Non-pigmented ciliary epithelial cell (primary cell): ENCODE measurements at regions not wholly inside any gene's neighbourhood (a gene's known extent, or its start where the extent isn't known, plus 50 kb on each side); places are given as distances from the start of the nearest gene placed in this dataset.

Experiments
- DNase-seq: peaks from one replicate; pipeline ENCODE4 v3.0.0-alpha.2; 2010; ENCODE audit warnings: low read depth

DNA sequence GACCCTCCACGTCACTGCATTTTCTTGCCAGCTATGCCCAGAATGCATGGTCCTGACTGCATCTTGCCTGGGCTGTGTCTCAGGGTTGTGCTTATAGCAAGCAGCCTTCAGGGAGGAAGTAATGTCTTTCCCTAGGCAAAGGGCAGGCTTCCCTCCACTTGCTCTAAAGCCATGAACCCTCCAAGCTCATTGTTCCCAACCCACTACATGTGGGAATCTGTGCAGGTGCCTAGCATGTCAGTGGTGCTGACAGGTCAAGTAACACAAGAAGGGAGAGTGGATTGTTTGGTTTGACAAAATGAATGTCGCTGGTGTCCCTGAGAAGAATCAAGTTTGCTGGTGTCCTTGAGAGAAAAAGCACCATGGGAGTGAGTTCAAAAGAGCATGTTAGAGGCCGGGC lies 53.9 kb upstream of the UCN3 start:
- DNase-seq, result no peak

DNA sequence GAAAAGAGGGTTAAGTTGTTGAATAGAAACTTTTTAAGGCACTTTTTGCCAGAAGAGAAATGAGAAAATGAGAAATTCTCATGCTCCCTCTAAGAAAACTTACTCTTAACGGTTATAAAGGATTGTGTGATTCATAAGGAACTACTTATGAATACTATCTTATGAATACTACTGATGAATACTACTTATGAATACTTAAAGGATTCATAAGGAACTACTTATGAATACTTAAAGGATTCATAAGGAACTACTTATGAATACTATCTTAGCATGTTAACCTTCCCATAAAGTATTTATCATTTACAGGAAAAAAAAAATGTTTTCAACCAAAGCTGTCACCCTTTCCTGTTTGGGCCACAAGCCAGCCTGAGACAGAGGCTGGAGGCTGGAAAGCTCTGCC lies 53.1 kb upstream of the UCN3 start:
- DNase-seq, result no peak

DNA sequence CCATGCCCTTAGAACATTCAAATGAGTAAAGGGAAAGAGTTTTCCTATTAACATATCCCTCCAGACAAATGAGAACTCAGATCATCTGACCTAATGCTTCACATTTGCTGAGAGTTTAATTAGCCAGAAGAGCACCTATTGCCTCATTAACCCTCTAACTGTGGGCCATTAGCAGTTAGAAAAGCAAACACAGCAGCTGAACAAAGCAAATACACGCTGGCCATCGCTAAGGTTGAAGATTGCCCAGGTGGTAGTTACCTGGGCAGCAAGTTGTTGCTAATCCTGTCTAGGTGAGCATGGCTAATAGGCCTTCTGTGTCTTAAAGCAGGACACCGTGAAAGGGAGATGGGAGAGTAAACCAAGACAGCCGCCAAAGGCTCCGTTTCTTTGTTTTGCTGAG lies 49.9 kb upstream of the UCN3 start:
- no peak for DNase-seq
